Heart left ventricle (tissue), 16 donors: ENCODE measurements at regions not wholly inside any gene's neighbourhood (a gene's known extent, or its start where the extent isn't known, plus 50 kb on each side); places are given as distances from the start of the nearest gene placed in this dataset.

Experiments
- ATAC-seq, 4 donors: fragments of 200-7000 bp; cut with Tn5 transposase; one replicate each; pipeline ENCODE4 v1.9.1; 2020 to 2022; ENCODE audit warnings: moderate library complexity in 4 of 4, mild to moderate bottlenecking in 3 of 4, moderate number of reproducible peaks in 1 of 4
- DNase-seq, 5 donors: peaks; one replicate each; pipeline ENCODE4 v3.0.0-alpha.2; 2020
- H3K27ac ChIP-seq, 12 donors: fragments of 200-600 bp; sonication (generic) in 4 of 12; one replicate each; pipeline versions ENCODE4 v1.5.0 to v1.8.0; 2016 to 2022; ENCODE audit warnings: mild to moderate bottlenecking in 2 of 12
- H3K27me3 ChIP-seq, 9 donors: fragments of 200-600 bp; sonication (generic) in 2 of 9; one replicate each; pipeline versions ENCODE4 v1.5.1 to v1.8.0; 2016 to 2022; ENCODE audit warnings: mild to moderate bottlenecking in 3 of 9
- H3K36me3 ChIP-seq, 9 donors: fragments of 200-600 bp; sonication (generic) in 2 of 9; one replicate each; pipeline versions ENCODE4 v1.5.0 to v1.8.0; 2018 to 2022; ENCODE audit warnings: mild to moderate bottlenecking in 2 of 9
- H3K4me1 ChIP-seq, 12 donors: fragments of 200-600 bp; sonication (generic) in 4 of 12; one replicate each; pipeline versions ENCODE4 v1.5.0 to v1.8.0; 2016 to 2022; ENCODE audit warnings: mild to moderate bottlenecking in 3 of 12
- H3K4me3 ChIP-seq, 12 donors: fragments of 200-600 bp; sonication (generic) in 4 of 12; one replicate each; pipeline versions ENCODE4 v1.5.0 to v1.8.0; 2017 to 2022; ENCODE audit warnings: mild to moderate bottlenecking in 9 of 12, moderate library complexity in 4 of 12
- H3K9me3 ChIP-seq, 12 donors: fragments of 200-600 bp; sonication (generic) in 4 of 12; one replicate each; pipeline versions ENCODE4 v1.5.0 to v1.8.0; 2016 to 2022; ENCODE audit warnings: mild to moderate bottlenecking in 1 of 12
- CTCF ChIP-seq, 12 donors: fragments of 200-600 bp; sonication (generic) in 4 of 12; IDR thresholded peaks; one replicate each; pipeline versions ENCODE4 v1.5.0 to v1.8.0; 2018 to 2022; ENCODE audit warnings: antibody characterized with exemption in 12 of 12, mild to moderate bottlenecking in 5 of 12
- POLR2A ChIP-seq, 2 donors: fragments of 450-650 bp; IDR thresholded peaks; one replicate each; pipeline ENCODE4 v1.6.1; 2017; ENCODE audit warnings: antibody characterized with exemption in 2 of 2, mild to moderate bottlenecking in 2 of 2, moderate library complexity in 2 of 2
- WGBS, 4 donors: extraction: QIAGEN DNeasy Blood & Tissue Kit in 2 of 4; methylation state at CpG; one replicate each; pipeline versions ENCODE4 v1.1.5 to v1.1.7; 2013 to 2018; 5-methylcytosine and 5-hydroxymethylcytosine counted together
- intact Hi-C, 10 donors: fragments of 100-400 bp; cut with DNase I; formaldehyde crosslinking; loops; one replicate each; pipeline versions ENCODE4 v1.11.1 to v1.14.2; 2022
- donor health status: ischemic (EF 13 %, LVEDD 7.1; RV severe dilation, severe dysfunction).
- donor health status: healthy with polysubstance abuse.
- donor health status: DM: no; HTN: yes; CAD: no.
- donor health status: DM: no; HTN: no; CAD: no.
- donor health status: ischemic (EF 25% LVEDD 6.9; RV normal size, moderate dysfunction).
- donor health status: ischemic (EF 25% LVEDD 5.7; RV mildly dilated, moderate dysfunction).
- donor health status: healthy.
- donor health status: DM: yes; HTN: yes; CAD: no.
- donor health status: ischemic (EF 35%, LVEDD 5.7; RV mildly dilated, moderate dysfunction).
- donor health status: nonischemic (EF 11% LVEDD 7.7; RV severe dilation, severe dysfunction).
- donor health status: DM: yes; HTN: yes; CAD: no.
- donor health status: PGD.
- donor health status: ischemic (EF 29% LVEDD 5.4; RV normal size, mild dysfunction).
- donor health status: nonischemic (EF 23%, LVEDD 6.1; RV moderate dilation, normal function).

- H3K27ac ChIP-seq, result no peak overlapping the region
- no peak for TF ChIP-seq POLR2A (IDR thresholded peaks at IDR 0.05)
- TF ChIP-seq CTCF (IDR thresholded peaks at IDR 0.05), result no peak
- 47 to 63% (median 59%) methylated on average over 1 of the region's 1 CpG for WGBS, 4 donors
- H3K9me3 ChIP-seq, result no peaks in the 10 kb centered on the region
- H3K36me3 ChIP-seq, result no peaks in the 10 kb centered on the region
- H3K27me3 ChIP-seq, result no peaks in the 10 kb centered on the region
- H3K4me1 ChIP-seq, result peaks cover 0 to 19% (median 0%) of the 10 kb centered on the region in 12 donors
- no peak overlapping the region for H3K4me3 ChIP-seq
- intact Hi-C loops, result no loop called here
- ATAC-seq (no peak), DNase-seq (no peak)
These were observed 119.9 kb upstream of the RHOBTB1 start for GRCh38 chr10:61063901-61064300.

- Histone ChIP-seq H3K9me3 (no peaks in the 10 kb centered on the region), H3K27me3 (no peaks in the 10 kb centered on the region), H3K4me1 (peaks cover 0 to 10% (median 0%) of the 10 kb centered on the region in 12 donors), H3K27ac (no peak overlapping the region), H3K36me3 (no peaks in the 10 kb centered on the region), H3K4me3 (no peak overlapping the region)
- DNase-seq (peak in 1 of 5 donors; percentile 25), ATAC-seq (peak in 1 of 4 donors; percentile 31)
- TF ChIP-seq CTCF (IDR thresholded peaks at IDR 0.05), result no peak
- no peak for TF ChIP-seq POLR2A (IDR thresholded peaks at IDR 0.05)
- intact Hi-C loops, result no loop called here
- 57 to 82% (median 67%) methylated on average over 3 of the region's 3 CpGs for WGBS, 4 donors
These were observed 119.0 kb upstream of the RHOBTB1 start for GRCh38 chr10:61063034-61063433.

- no peak for TF ChIP-seq CTCF (IDR thresholded peaks at IDR 0.05)
- no peak for TF ChIP-seq POLR2A (IDR thresholded peaks at IDR 0.05)
- Histone ChIP-seq H3K36me3 (no peaks in the 10 kb centered on the region), H3K27ac (no peak overlapping the region), H3K4me1 (peaks cover 0 to 5% (median 0%) of the 10 kb centered on the region in 12 donors), H3K4me3 (no peak overlapping the region), H3K9me3 (no peaks in the 10 kb centered on the region), H3K27me3 (no peaks in the 10 kb centered on the region)
- ATAC-seq (no peak), DNase-seq (no peak)
- WGBS, 4 donors, result 81 to 84% (median 83%) methylated on average over 6 of the region's 6 CpGs
- intact Hi-C loops, result no loop called here
These were observed 118.0 kb upstream of the RHOBTB1 start for GRCh38 chr10:61061923-61062504.

- DNase-seq (no peak), ATAC-seq (no peak)
- Histone ChIP-seq H3K27ac (no peak overlapping the region), H3K9me3 (no peaks in the 10 kb centered on the region), H3K4me1 (peaks cover 0 to 5% (median 0%) of the 10 kb centered on the region in 12 donors), H3K4me3 (no peak overlapping the region), H3K27me3 (no peaks in the 10 kb centered on the region), H3K36me3 (no peaks in the 10 kb centered on the region)
- 64 to 77% (median 69%) methylated on average over 5 of the region's 5 CpGs for WGBS, 4 donors
- no peak for TF ChIP-seq CTCF (IDR thresholded peaks at IDR 0.05)
- no peak for TF ChIP-seq POLR2A (IDR thresholded peaks at IDR 0.05)
- intact Hi-C loops, result no loop called here
These were observed 115.7 kb upstream of the RHOBTB1 start for GRCh38 chr10:61059636-61060035.
